ENCODE measurements at regions not wholly inside any gene's neighbourhood (a gene's known extent, or its start where the extent isn't known, plus 50 kb on each side); places are given as distances from the start of the nearest gene placed in this dataset.

DNA sequence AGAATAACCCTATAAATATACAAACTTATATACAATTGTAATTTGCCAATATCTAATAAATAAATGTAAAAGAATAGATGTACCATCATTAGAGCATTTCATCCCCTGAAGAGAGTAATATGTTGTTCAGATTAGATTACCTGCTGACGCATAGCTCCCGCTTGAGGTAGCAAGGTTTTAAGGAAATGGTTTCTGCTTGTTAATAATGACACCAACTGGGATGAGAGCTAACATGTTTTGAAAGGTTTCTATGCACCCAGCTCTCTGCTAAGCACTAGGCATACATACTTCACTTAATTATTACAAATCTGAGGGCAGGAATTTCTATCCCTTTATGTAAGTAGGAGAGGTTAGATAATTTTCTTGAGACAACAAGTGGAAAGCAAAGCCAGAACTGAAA lies 1003.3 kb upstream of the SORCS1 start:
- TF ChIP-seq, protein P1, sequence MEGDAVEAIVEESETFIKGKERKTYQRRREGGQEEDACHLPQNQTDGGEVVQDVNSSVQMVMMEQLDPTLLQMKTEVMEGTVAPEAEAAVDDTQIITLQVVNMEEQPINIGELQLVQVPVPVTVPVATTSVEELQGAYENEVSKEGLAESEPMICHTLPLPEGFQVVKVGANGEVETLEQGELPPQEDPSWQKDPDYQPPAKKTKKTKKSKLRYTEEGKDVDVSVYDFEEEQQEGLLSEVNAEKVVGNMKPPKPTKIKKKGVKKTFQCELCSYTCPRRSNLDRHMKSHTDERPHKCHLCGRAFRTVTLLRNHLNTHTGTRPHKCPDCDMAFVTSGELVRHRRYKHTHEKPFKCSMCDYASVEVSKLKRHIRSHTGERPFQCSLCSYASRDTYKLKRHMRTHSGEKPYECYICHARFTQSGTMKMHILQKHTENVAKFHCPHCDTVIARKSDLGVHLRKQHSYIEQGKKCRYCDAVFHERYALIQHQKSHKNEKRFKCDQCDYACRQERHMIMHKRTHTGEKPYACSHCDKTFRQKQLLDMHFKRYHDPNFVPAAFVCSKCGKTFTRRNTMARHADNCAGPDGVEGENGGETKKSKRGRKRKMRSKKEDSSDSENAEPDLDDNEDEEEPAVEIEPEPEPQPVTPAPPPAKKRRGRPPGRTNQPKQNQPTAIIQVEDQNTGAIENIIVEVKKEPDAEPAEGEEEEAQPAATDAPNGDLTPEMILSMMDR (conservative IDR thresholded peaks at IDR 0.05) = no peak
- H3K27ac ChIP-seq = no peak overlapping the region

DNA sequence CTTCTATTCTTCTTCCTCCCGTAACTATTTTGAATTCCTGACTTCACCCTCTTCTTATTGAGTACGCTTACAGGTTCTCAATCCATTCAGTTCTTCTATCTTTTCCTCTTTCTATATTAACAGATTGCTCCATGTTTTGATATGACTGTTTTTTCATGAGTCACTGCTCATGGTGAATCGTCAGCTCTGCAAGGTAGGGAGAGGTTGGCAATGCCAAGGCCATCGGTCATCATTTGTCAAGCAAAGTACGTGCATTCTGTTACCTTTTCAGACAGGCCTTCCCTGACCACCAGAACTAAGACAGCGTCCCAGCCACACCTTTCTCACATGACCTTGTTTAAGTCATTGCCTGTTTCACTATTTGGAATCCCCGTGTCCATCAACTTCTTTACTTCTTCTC lies 1001.9 kb upstream of the SORCS1 start:
- H3K27ac ChIP-seq = no peak overlapping the region
- TF ChIP-seq, protein P1 (conservative IDR thresholded peaks at IDR 0.05) = no peak

DNA sequence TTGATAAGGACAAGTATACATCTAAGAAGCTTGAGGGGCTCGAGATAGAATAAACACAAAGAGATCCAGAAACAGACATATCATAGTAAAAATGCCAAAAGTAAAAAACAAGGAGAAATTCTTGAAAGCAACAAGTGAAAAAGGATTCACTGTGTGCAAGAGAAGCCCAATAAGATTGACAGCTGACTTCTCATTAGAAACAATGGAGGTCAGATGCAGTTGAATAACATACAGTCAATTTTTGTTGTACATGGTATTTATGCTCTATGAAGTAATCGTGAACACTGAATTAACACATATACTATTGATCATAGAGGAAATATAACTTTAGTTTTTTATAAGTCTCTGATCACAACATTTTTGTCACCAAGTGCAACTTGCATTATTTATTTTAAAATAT lies 982.8 kb upstream of the SORCS1 start:
- TF ChIP-seq, protein P1 (conservative IDR thresholded peaks at IDR 0.05) = no peak
- no peak overlapping the region for H3K27ac ChIP-seq

DNA sequence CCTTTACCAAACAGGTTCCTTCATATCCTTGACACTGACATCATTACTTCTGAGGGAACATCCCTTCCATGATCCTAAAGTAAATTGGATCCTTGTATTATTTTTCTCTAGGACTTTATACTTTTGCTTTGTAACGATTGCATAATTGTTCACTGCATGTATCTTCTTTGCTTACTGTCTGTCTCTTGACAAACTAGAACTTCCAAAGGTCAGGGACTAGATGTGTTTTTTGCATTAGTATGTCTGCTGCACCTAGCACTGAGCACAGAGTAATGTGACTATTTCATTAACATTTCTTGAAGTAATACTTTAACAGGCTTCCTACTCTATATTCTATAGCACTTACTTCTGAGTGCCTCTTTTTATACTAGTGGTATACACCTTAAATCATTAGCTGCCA lies 976.6 kb upstream of the SORCS1 start:
- TF ChIP-seq, protein P1 (conservative IDR thresholded peaks at IDR 0.05) = no peak
- H3K27ac ChIP-seq = no peak overlapping the region

DNA sequence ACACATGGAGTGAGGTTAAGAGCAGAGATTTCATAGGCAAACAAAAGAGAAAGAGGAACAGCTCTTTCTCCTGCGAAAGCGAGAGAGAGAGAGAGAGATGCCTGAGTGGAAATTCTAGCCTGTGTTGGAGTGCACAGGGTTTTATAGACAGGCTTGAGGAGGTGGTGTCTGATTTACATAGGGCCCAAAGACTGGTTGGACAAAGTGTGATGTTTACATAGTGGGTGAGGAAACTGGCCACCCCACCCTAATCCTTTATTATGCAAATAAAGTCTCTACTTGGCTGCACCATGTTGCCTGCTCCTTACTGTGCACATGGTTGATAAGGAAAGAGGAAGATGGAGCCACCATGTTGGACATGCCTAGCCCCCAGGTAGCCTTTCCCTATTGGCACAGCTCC lies 967.8 kb upstream of the SORCS1 start:
- H3K27ac ChIP-seq = no peak overlapping the region
- TF ChIP-seq, protein P1 (conservative IDR thresholded peaks at IDR 0.05) = no peak

DNA sequence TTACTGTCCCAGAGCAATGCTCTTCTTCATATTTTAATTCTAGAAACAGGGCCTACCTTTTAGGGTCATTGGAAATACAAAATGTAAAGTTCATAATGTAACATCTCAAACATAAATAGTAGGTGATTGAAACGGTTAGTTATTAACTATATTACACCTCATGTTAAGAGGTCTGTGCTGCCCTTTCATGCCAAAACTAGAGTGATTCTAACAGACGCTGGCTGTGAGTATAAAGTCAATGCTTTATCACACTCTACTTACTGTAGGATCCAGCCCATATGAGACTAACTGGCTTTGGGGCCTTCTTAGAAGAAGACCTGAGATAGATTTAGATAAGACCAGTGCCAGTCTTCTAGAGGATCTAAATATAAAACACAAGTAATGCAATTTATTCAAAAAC lies 966.1 kb upstream of the SORCS1 start:
- H3K27ac ChIP-seq = no peak overlapping the region
- TF ChIP-seq, protein P1 (conservative IDR thresholded peaks at IDR 0.05) = no peak

DNA sequence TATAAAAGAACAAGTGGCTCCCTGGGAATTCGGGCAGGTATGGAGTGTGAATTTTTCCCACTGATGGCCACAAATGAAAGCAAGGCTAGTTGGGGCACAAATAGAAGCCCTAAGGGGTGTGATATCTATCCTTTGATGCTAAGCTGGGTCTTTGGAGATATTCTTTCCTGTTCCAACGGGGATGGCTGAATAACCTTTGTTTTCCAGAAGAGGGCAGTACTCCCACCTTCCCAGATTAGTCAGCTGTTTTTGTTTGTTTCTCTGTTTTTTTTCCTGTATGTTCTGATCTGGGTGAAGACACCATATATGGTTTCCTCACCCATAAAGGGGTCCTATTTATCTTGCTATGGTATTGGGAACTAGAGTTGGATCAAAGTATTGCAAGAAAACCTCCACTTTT lies 947.7 kb upstream of the SORCS1 start:
- TF ChIP-seq, protein P1 (conservative IDR thresholded peaks at IDR 0.05) = peak; percentile 68
- no peak overlapping the region for H3K27ac ChIP-seq

Data from VCaP (cell line).